Psoas muscle (tissue), 7 donors: ENCODE measurements at regions not wholly inside any gene's neighbourhood (a gene's known extent, or its start where the extent isn't known, plus 50 kb on each side); places are given as distances from the start of the nearest gene placed in this dataset.

Experiments
- ATAC-seq, 4 donors: fragments of 200-7000 bp; cut with Tn5 transposase; one replicate each; pipeline ENCODE4 v1.9.1; 2020; ENCODE audit warnings: moderate library complexity in 3 of 4, mild to moderate bottlenecking in 2 of 4
- DNase-seq, 2 donors: peaks; one replicate each; pipeline ENCODE4 v3.0.0-alpha.2; 2020
- H3K27ac ChIP-seq: fragments of 200-600 bp; one replicate; pipeline ENCODE4 v1.8.0; 2022
- H3K27me3 ChIP-seq, 3 donors: fragments of 200-600 bp in 1 of 3; one replicate each; pipeline versions ENCODE4 v1.6.1 to v1.8.0; 2013 to 2022; ENCODE audit warnings: low read length in 2 of 3, mild to moderate bottlenecking in 2 of 3, moderate library complexity in 1 of 3; ENCODE audit not compliant: insufficient read depth in 3 of 3
- H3K36me3 ChIP-seq, 2 donors: fragments of 200-600 bp in 1 of 2; one replicate each; pipeline versions ENCODE4 v1.6.1 to v1.8.0; 2013 to 2022; ENCODE audit warnings: low read depth in 1 of 2, mild to moderate bottlenecking in 1 of 2, moderate library complexity in 1 of 2; ENCODE audit not compliant: insufficient read depth in 1 of 2
- H3K4me1 ChIP-seq: fragments of 200-600 bp; one replicate; pipeline ENCODE4 v1.8.0; 2022
- H3K4me3 ChIP-seq: fragments of 200-600 bp; one replicate; pipeline ENCODE4 v1.8.0; 2022; ENCODE audit warnings: mild to moderate bottlenecking
- H3K9me3 ChIP-seq: fragments of 200-600 bp; one replicate; pipeline ENCODE4 v1.8.0; 2022
- CTCF ChIP-seq: fragments of 200-600 bp; IDR thresholded peaks from one replicate; pipeline ENCODE4 v1.8.0; 2022; ENCODE audit warnings: antibody characterized with exemption
- WGBS, 3 donors: extraction: QIAGEN DNeasy Blood & Tissue Kit; methylation state at CpG; one replicate each; pipeline versions ENCODE4 v1.1.6 to v1.1.7; 2013; 5-methylcytosine and 5-hydroxymethylcytosine counted together
- intact Hi-C, 2 donors: fragments of 100-400 bp; cut with DNase I; formaldehyde crosslinking; loops; one replicate each; pipeline versions ENCODE4 v1.11.0 to v1.14.2; 2022
- donor health status: healthy with polysubstance abuse.
- donor health status: DM: no; HTN: no; CAD: no; lungs with moderate emphysema.
- donor health status: Bipolar disorder and iron deficiency.
- donor health status: healthy.
- donor health status: DM: yes; HTN: yes; CAD: no.
- donor health status: DM: no; HTN: no; CAD: no.
- donor health status: DM: yes; HTN: yes; CAD: no.

DNA sequence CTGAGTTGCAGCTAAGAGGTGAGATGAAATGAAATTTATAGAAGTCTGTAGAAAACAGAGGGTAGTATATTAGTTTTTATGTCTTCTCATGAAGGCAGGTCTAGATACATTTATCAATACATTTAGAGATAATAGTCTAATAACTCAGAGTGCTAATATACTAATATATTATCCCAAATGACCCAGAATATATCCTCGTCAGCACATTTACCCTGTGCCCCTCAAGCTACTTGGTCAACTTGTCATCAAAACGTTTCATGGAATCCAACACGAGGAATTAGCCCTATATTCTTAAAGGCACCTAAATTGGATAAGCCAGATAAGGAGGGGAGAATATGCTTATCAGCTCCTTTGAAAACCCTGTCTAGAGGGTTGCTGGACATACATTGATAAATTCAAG, 415.1 kb upstream of the LRRTM1 start:
- no peak overlapping the region for H3K4me3 ChIP-seq
- no peaks in the 10 kb centered on the region for H3K9me3 ChIP-seq
- no peak for DNase-seq
- no peaks in the 10 kb centered on the region for H3K27me3 ChIP-seq
- no peak for TF ChIP-seq CTCF
- H3K36me3 ChIP-seq: no peaks in the 10 kb centered on the region
- intact Hi-C loops: no loop called here
- ATAC-seq: no peak
- no peak overlapping the region for H3K27ac ChIP-seq
- H3K4me1 ChIP-seq: no peaks in the 10 kb centered on the region
- WGBS, 3 donors: 76 to 88% (median 79%) methylated on average over 3 of the region's 3 CpGs

- Histone ChIP-seq H3K27me3 (no peaks in the 10 kb centered on the region), H3K4me1 (no peaks in the 10 kb centered on the region), H3K4me3 (no peak overlapping the region), H3K9me3 (no peaks in the 10 kb centered on the region), H3K36me3 (no peaks in the 10 kb centered on the region), H3K27ac (no peak overlapping the region)
- intact Hi-C loops: no loop called here
- 64 to 68% (median 67%) methylated on average over 1 of the region's 1 CpG for WGBS, 3 donors
- ATAC-seq (no peak), DNase-seq (no peak)
- no peak for TF ChIP-seq CTCF
Observed at GRCh38 chr2:80715433-80715832, 410.9 kb upstream of the LRRTM1 start.

- H3K4me3 ChIP-seq: no peak overlapping the region
- H3K27me3 ChIP-seq: no peaks in the 10 kb centered on the region
- ATAC-seq (no peak), DNase-seq (no peak)
- intact Hi-C loops: no loop called here
- no peak overlapping the region for H3K27ac ChIP-seq
- TF ChIP-seq CTCF: no peak
- no peaks in the 10 kb centered on the region for H3K9me3 ChIP-seq
- H3K4me1 ChIP-seq: no peaks in the 10 kb centered on the region
- no peaks in the 10 kb centered on the region for H3K36me3 ChIP-seq
Observed at GRCh38 chr2:80711915-80712314, 407.4 kb upstream of the LRRTM1 start.

GRCh38 chr2:80706951-80707350, 402.4 kb upstream of the LRRTM1 start:
- TF ChIP-seq CTCF: no peak
- H3K4me3 ChIP-seq: no peak overlapping the region
- intact Hi-C loops: no loop called here
- ATAC-seq: no peak
- no peaks in the 10 kb centered on the region for H3K27me3 ChIP-seq
- 63 to 79% (median 73%) methylated on average over 2 of the region's 2 CpGs for WGBS, 3 donors
- no peak for DNase-seq
- H3K27ac ChIP-seq: no peak overlapping the region
- no peaks in the 10 kb centered on the region for H3K36me3 ChIP-seq
- H3K9me3 ChIP-seq: no peaks in the 10 kb centered on the region
- H3K4me1 ChIP-seq: no peaks in the 10 kb centered on the region

DNA sequence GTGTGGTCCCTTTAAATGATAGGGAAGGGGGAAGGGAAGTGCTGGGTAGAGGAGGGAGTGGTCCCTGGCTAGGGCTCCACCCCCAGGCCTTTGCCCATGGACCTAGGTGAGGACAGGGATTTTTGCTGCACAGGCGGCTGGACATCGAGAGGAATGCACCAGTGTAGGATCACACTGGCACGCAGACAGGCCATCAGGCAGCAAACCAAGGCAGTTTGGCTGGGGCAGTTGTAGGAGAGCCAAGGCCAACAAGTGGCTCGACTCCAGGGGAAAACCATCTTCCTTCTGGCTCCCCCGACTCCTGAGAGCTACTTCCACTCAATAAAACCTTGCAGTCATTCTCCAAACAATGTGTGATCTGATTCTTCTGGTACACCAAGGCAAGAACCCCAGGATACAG, 402.0 kb upstream of the LRRTM1 start:
- ATAC-seq (no peak), DNase-seq (no peak)
- Histone ChIP-seq H3K27me3 (no peaks in the 10 kb centered on the region), H3K36me3 (no peaks in the 10 kb centered on the region), H3K27ac (no peak overlapping the region), H3K9me3 (no peaks in the 10 kb centered on the region), H3K4me3 (no peak overlapping the region), H3K4me1 (no peaks in the 10 kb centered on the region)
- intact Hi-C loops: no loop called here
- TF ChIP-seq CTCF: no peak
- 57 to 79% (median 71%) methylated on average over 5 of the region's 5 CpGs for WGBS, 3 donors
